ENCODE measurements at regions not wholly inside any gene's neighbourhood (a gene's known extent, or its start where the extent isn't known, plus 50 kb on each side); places are given as distances from the start of the nearest gene placed in this dataset.

DNA sequence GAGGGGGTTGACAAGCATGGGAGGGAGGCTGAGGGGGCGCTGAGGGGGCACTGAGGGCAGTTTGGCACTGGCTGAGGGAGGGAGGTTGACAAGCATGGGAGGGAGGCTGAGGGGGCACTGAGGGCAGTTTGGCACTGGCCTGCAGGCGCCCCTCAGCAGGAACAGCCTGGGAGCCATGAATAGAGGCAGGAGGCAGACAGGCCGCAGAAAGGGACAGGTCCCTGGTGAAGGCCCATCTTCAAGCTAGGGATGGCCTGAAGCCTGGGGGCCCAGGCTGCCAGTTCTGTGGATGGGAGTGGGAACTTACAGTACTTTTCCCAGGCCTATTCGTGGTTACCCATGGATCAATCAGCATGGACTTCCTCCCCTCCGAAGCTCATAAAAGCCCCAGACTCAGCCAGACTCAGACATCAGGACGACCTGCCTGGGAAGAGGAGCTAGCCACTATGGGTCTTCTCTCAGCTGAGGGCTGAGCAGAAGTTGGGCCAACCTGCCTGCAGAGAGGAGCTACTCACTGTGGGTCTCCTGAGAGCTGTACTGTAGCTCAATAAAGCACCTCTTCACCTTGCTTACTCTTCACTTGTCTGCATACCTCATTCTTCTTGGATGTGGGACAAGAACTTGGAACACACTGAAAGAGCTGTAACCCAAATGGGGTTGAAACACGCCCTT is 72.8 kb upstream of the BRD7 start:
- Histone ChIP-seq H3K4ac (ENCODE audit: low read depth, low read length) (no peak overlapping the region), H3K27me3 (ENCODE audit: insufficient read depth, low read length, poor library complexity) (no peaks in the 10 kb centered on the region), H2BK120ac (ENCODE audit: low read depth, low read length) (no peak overlapping the region), H3K4me2 (ENCODE audit: low read length) (no peak overlapping the region), H3K56ac (ENCODE audit: low read length) (no peak overlapping the region), H3K4me3 (ENCODE audit: low read length) (no peak overlapping the region), H4K8ac (ENCODE audit: low read depth, low read length) (no peak overlapping the region), H3K79me2 (ENCODE audit: control insufficient read depth, insufficient read depth, low read length) (no peaks in the 10 kb centered on the region), H2BK15ac (replicated peaks; ENCODE audit: low read depth) (no peak overlapping the region), H4K5ac (ENCODE audit: low read length) (no peak overlapping the region), H3K36me3 (ENCODE audit: control insufficient read depth, insufficient read depth, low read length) (no peaks in the 10 kb centered on the region), H2BK5ac (ENCODE audit: low read length) (no peak overlapping the region), H3K9ac (ENCODE audit: low read length) (no peak overlapping the region), H3K23ac (ENCODE audit: low read length) (no peak overlapping the region), H3K79me1 (ENCODE audit: low read length) (no peaks in the 10 kb centered on the region), H3K27ac (ENCODE audit: low read depth, low read length) (no peak overlapping the region), H3K4me1 (ENCODE audit: control insufficient read depth, low read depth, low read length) (no peaks in the 10 kb centered on the region), H2AK5ac (ENCODE audit: low read length) (no peak overlapping the region), H3K18ac (ENCODE audit: low read length) (no peak overlapping the region)
- DNase-seq = no peak
- no CpG with 5 or more reads among the region's 7 CpGs for WGBS (ENCODE audit: extremely low coverage, insufficient coverage, low lambda C conversion rate)

GRCh38 chr16:50440991-50441390 is 72.2 kb upstream of the BRD7 start:
- DNase-seq = no peak
- H3K9ac ChIP-seq (ENCODE audit: low read length) = no peak overlapping the region
- WGBS (ENCODE audit: extremely low coverage, insufficient coverage, low lambda C conversion rate) = no CpG with 5 or more reads among the region's 4 CpGs
- H2BK15ac ChIP-seq (replicated peaks; ENCODE audit: low read depth) = no peak overlapping the region
- H2AK5ac ChIP-seq (ENCODE audit: low read length) = no peak overlapping the region
- no peak overlapping the region for H3K4me2 ChIP-seq (ENCODE audit: low read length)
- no peak overlapping the region for H4K8ac ChIP-seq (ENCODE audit: low read depth, low read length)
- no peaks in the 10 kb centered on the region for H3K79me1 ChIP-seq (ENCODE audit: low read length)
- H3K27ac ChIP-seq (ENCODE audit: low read depth, low read length) = no peak overlapping the region
- no peak overlapping the region for H3K4me3 ChIP-seq (ENCODE audit: low read length)
- no peak overlapping the region for H3K56ac ChIP-seq (ENCODE audit: low read length)
- H3K23ac ChIP-seq (ENCODE audit: low read length) = no peak overlapping the region
- H3K4me1 ChIP-seq (ENCODE audit: control insufficient read depth, low read depth, low read length) = no peaks in the 10 kb centered on the region
- H3K27me3 ChIP-seq (ENCODE audit: insufficient read depth, low read length, poor library complexity) = no peaks in the 10 kb centered on the region
- H2BK5ac ChIP-seq (ENCODE audit: low read length) = no peak overlapping the region
- no peak overlapping the region for H3K4ac ChIP-seq (ENCODE audit: low read depth, low read length)
- no peak overlapping the region for H2BK120ac ChIP-seq (ENCODE audit: low read depth, low read length)
- H4K5ac ChIP-seq (ENCODE audit: low read length) = no peak overlapping the region
- no peaks in the 10 kb centered on the region for H3K79me2 ChIP-seq (ENCODE audit: control insufficient read depth, insufficient read depth, low read length)
- H3K18ac ChIP-seq (ENCODE audit: low read length) = no peak overlapping the region
- H3K36me3 ChIP-seq (ENCODE audit: control insufficient read depth, insufficient read depth, low read length) = no peaks in the 10 kb centered on the region

DNA sequence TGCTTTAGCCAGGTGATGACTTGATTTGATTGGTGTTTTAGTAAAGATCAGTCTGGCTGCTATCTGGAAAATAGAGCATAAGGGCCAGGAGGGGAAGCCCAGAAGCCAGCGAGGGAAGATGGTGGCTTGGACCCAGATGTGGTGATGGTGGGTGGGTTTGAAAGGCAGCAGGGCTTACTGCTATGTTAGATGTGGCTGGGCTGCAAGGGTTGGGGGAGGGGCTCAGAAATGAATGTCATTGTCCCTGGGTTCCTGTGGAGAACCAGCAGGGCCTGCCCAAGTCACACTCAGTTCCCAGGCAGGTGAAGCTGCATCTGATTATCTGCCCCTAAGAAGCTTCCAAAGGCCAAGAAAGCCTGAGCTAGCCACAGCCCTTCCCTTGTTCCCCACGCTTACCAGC is 71.7 kb upstream of the BRD7 start:
- DNase-seq = peak; percentile 34

DNA sequence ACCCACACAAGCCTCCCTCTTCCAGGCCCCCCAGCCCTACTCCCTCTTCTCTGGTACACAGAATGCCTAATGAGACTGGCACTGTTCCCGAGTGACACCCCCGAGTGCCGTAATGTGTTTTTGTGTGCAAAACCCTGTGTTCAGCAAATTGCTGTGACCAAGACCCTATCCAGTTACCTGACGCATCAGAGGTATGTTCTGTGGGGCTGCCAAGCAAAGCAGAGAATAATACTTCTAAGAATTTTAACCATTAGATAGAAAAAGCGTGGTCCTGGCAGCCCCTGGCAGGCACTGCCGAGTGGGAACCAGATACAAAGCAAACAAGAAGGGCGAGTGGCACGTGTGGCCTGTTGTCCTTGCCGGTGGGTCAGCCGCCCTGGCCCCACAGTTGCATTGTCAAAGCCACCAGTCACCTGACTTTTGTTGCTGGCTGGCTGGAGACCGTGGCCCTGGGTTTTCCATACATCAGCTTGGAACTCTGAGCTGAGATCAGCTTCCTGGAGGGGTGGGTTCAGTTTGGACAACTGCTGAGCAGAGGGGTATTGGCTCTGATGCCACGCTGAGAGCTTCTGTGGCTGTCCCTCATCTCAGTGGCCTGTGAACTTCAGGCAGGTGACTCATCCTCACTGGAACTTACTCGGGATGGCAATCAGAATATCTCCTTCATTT is 69.1 kb upstream of the BRD7 start:
- Histone ChIP-seq H3K4me2 (ENCODE audit: low read length) (no peak overlapping the region), H2AK5ac (ENCODE audit: low read length) (no peak overlapping the region), H2BK15ac (replicated peaks; ENCODE audit: low read depth) (no peak overlapping the region), H3K23ac (ENCODE audit: low read length) (no peak overlapping the region), H3K4ac (ENCODE audit: low read depth, low read length) (no peak overlapping the region), H2BK5ac (ENCODE audit: low read length) (no peak overlapping the region), H3K79me1 (ENCODE audit: low read length) (no peaks in the 10 kb centered on the region), H3K9ac (ENCODE audit: low read length) (no peak overlapping the region), H4K8ac (ENCODE audit: low read depth, low read length) (no peak overlapping the region), H3K4me1 (ENCODE audit: control insufficient read depth, low read depth, low read length) (no peaks in the 10 kb centered on the region), H3K27ac (ENCODE audit: low read depth, low read length) (no peak overlapping the region), H4K5ac (ENCODE audit: low read length) (no peak overlapping the region), H3K36me3 (ENCODE audit: control insufficient read depth, insufficient read depth, low read length) (no peaks in the 10 kb centered on the region), H3K56ac (ENCODE audit: low read length) (no peak overlapping the region), H3K27me3 (ENCODE audit: insufficient read depth, low read length, poor library complexity) (no peaks in the 10 kb centered on the region), H3K4me3 (ENCODE audit: low read length) (no peak overlapping the region), H2BK120ac (ENCODE audit: low read depth, low read length) (no peak overlapping the region), H3K79me2 (ENCODE audit: control insufficient read depth, insufficient read depth, low read length) (no peaks in the 10 kb centered on the region), H3K18ac (ENCODE audit: low read length) (no peak overlapping the region)
- WGBS (ENCODE audit: extremely low coverage, insufficient coverage, low lambda C conversion rate) = no CpG with 5 or more reads among the region's 13 CpGs
- no peak for DNase-seq

More for the DNA sequence above, 71.7 kb upstream of the BRD7 start:
- no peak overlapping the region for H3K56ac ChIP-seq (ENCODE audit: low read length)
- H2BK120ac ChIP-seq (ENCODE audit: low read depth, low read length) = no peak overlapping the region
- no peak overlapping the region for H3K9ac ChIP-seq (ENCODE audit: low read length)
- no peak overlapping the region for H3K23ac ChIP-seq (ENCODE audit: low read length)
- no peaks in the 10 kb centered on the region for H3K27me3 ChIP-seq (ENCODE audit: insufficient read depth, low read length, poor library complexity)
- WGBS (ENCODE audit: extremely low coverage, insufficient coverage, low lambda C conversion rate) = no CpG with 5 or more reads among the region's 2 CpGs
- no peak overlapping the region for H2BK5ac ChIP-seq (ENCODE audit: low read length)
- H3K4me3 ChIP-seq (ENCODE audit: low read length) = no peak overlapping the region
- no peaks in the 10 kb centered on the region for H3K36me3 ChIP-seq (ENCODE audit: control insufficient read depth, insufficient read depth, low read length)
- H3K4ac ChIP-seq (ENCODE audit: low read depth, low read length) = no peak overlapping the region
- no peaks in the 10 kb centered on the region for H3K79me2 ChIP-seq (ENCODE audit: control insufficient read depth, insufficient read depth, low read length)
- no peak overlapping the region for H2AK5ac ChIP-seq (ENCODE audit: low read length)
- H3K4me2 ChIP-seq (ENCODE audit: low read length) = no peak overlapping the region
- H3K4me1 ChIP-seq (ENCODE audit: control insufficient read depth, low read depth, low read length) = no peaks in the 10 kb centered on the region
- no peak overlapping the region for H3K18ac ChIP-seq (ENCODE audit: low read length)
- no peak overlapping the region for H4K8ac ChIP-seq (ENCODE audit: low read depth, low read length)
- no peak overlapping the region for H3K27ac ChIP-seq (ENCODE audit: low read depth, low read length)
- no peaks in the 10 kb centered on the region for H3K79me1 ChIP-seq (ENCODE audit: low read length)
- no peak overlapping the region for H4K5ac ChIP-seq (ENCODE audit: low read length)
- no peak overlapping the region for H2BK15ac ChIP-seq (replicated peaks; ENCODE audit: low read depth)

- H3K23ac ChIP-seq (ENCODE audit: low read length) = no peak overlapping the region
- no peak overlapping the region for H3K4me3 ChIP-seq (ENCODE audit: low read length)
- no peak overlapping the region for H3K56ac ChIP-seq (ENCODE audit: low read length)
- no peak overlapping the region for H3K4me2 ChIP-seq (ENCODE audit: low read length)
- no CpG with 5 or more reads among the region's 3 CpGs for WGBS (ENCODE audit: extremely low coverage, insufficient coverage, low lambda C conversion rate)
- H3K36me3 ChIP-seq (ENCODE audit: control insufficient read depth, insufficient read depth, low read length) = no peaks in the 10 kb centered on the region
- no peak for DNase-seq
- no peak overlapping the region for H2BK120ac ChIP-seq (ENCODE audit: low read depth, low read length)
- H2BK5ac ChIP-seq (ENCODE audit: low read length) = no peak overlapping the region
- no peak overlapping the region for H4K8ac ChIP-seq (ENCODE audit: low read depth, low read length)
- no peaks in the 10 kb centered on the region for H3K79me2 ChIP-seq (ENCODE audit: control insufficient read depth, insufficient read depth, low read length)
- H4K5ac ChIP-seq (ENCODE audit: low read length) = no peak overlapping the region
- H2BK15ac ChIP-seq (replicated peaks; ENCODE audit: low read depth) = no peak overlapping the region
- H3K27ac ChIP-seq (ENCODE audit: low read depth, low read length) = no peak overlapping the region
- no peaks in the 10 kb centered on the region for H3K27me3 ChIP-seq (ENCODE audit: insufficient read depth, low read length, poor library complexity)
- H2AK5ac ChIP-seq (ENCODE audit: low read length) = no peak overlapping the region
- H3K4ac ChIP-seq (ENCODE audit: low read depth, low read length) = no peak overlapping the region
- H3K79me1 ChIP-seq (ENCODE audit: low read length) = no peaks in the 10 kb centered on the region
- no peaks in the 10 kb centered on the region for H3K4me1 ChIP-seq (ENCODE audit: control insufficient read depth, low read depth, low read length)
- no peak overlapping the region for H3K18ac ChIP-seq (ENCODE audit: low read length)
- H3K9ac ChIP-seq (ENCODE audit: low read length) = no peak overlapping the region
Measured at GRCh38 chr16:50436271-50436670, 67.5 kb upstream of the BRD7 start.

Data from mesendoderm (in vitro differentiated cells).